ENCODE measurements at regions not wholly inside any gene's neighbourhood (a gene's known extent, or its start where the extent isn't known, plus 50 kb on each side); places are given as distances from the start of the nearest gene placed in this dataset.

DNA sequence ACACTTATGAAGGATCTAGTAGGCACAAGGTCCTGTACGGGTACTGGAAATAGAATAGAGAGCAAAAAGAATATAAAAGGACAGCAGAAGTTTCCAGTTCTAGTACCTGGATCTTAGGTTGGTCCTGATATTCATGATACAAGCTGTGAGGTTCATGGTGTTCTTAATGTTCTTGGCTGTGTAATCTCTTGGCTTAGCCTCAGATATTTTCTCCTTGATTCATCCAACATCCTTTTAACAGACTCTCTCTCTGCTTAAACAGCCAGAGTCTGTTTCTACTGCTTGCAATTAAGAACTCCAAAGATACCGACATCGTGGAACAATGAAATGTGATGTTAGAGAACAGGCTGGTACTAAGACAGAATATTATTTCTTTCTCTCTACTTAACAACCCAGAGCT, 49.9 kb downstream of the CNTN3 start:
- no peak for DNase-seq (ENCODE audit: low read depth)
- H3K4me3 ChIP-seq (ENCODE audit: low read depth, low read length): no peak overlapping the region
- TF ChIP-seq MYC (IDR thresholded peaks at IDR 0.05; ENCODE audit: low read depth, low read length) (no peak), POLR2A (IDR thresholded peaks at IDR 0.05; ENCODE audit: extremely low read depth, insufficient read length) (no peak)
- TF ChIP-seq, protein P1, sequence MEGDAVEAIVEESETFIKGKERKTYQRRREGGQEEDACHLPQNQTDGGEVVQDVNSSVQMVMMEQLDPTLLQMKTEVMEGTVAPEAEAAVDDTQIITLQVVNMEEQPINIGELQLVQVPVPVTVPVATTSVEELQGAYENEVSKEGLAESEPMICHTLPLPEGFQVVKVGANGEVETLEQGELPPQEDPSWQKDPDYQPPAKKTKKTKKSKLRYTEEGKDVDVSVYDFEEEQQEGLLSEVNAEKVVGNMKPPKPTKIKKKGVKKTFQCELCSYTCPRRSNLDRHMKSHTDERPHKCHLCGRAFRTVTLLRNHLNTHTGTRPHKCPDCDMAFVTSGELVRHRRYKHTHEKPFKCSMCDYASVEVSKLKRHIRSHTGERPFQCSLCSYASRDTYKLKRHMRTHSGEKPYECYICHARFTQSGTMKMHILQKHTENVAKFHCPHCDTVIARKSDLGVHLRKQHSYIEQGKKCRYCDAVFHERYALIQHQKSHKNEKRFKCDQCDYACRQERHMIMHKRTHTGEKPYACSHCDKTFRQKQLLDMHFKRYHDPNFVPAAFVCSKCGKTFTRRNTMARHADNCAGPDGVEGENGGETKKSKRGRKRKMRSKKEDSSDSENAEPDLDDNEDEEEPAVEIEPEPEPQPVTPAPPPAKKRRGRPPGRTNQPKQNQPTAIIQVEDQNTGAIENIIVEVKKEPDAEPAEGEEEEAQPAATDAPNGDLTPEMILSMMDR (IDR thresholded peaks at IDR 0.05; ENCODE audit: low read depth, low read length): no peak
- TF ChIP-seq, protein P2, sequence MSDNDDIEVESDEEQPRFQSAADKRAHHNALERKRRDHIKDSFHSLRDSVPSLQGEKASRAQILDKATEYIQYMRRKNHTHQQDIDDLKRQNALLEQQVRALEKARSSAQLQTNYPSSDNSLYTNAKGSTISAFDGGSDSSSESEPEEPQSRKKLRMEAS (IDR thresholded peaks at IDR 0.05; ENCODE audit: low read depth, low read length): no peak

DNA sequence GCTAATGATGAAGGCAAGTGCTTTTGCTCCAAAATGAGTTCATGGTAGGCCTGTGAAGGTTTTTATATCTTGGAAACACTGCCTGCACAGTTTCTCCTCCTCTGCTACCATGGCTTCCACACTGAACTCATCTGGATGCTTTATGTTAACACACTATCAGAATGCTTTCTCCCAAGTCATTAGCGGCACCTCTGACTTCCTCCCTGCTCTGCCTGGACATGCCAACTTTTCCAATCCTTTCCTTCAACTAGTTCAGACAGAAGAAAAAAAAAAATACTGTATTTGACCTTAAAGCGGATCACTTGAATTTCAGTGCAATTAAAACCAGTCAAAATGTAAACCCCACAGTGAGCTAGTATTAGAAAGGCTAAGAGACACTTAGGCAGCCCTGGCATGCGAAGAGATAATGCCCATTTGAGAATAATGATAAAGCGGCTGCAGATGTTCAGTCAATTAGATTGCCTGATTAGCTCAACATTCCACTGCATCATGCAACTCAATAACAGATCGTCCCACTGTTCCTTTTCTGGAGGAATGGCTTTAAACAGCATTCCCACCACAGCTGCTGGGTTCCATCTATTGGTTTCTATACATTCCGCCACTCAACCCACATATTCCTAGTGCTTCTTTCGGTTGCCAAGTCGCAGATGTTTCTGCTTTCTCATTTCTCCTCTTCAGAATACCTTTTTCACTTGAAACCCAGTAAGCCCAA, 51.7 kb downstream of the CNTN3 start:
- TF ChIP-seq MYC (IDR thresholded peaks at IDR 0.05; ENCODE audit: low read depth, low read length): no peak
- TF ChIP-seq POLR2A (IDR thresholded peaks at IDR 0.05; ENCODE audit: extremely low read depth, insufficient read length): no peak
- TF ChIP-seq, protein P2 (IDR thresholded peaks at IDR 0.05; ENCODE audit: low read depth, low read length): no peak
- DNase-seq (ENCODE audit: low read depth): no peak
- H3K4me3 ChIP-seq (ENCODE audit: low read depth, low read length): no peak overlapping the region

DNA sequence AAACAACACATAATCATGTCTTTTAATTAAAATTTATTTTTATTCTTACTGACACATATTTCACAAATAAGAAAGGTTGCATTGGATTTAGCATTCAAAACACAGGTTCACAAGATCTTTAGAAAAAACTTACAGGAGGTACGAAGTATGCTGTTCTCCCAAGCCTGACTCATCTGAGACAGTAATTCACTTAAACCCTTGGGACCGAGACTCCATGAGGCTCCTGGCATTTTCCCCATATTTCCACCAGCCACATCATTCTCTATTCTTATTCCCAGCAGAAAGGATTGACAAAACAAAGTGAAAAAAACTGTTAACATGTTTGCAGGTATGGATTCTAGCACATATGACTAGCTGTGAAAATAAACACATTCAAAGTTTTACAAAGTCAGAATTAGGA, 52.6 kb downstream of the CNTN3 start:
- DNase-seq (ENCODE audit: low read depth): no peak
- no peak overlapping the region for H3K4me3 ChIP-seq (ENCODE audit: low read depth, low read length)
- no peak for TF ChIP-seq POLR2A (IDR thresholded peaks at IDR 0.05; ENCODE audit: extremely low read depth, insufficient read length)
- TF ChIP-seq MYC (IDR thresholded peaks at IDR 0.05; ENCODE audit: low read depth, low read length): no peak
- TF ChIP-seq, protein P1 (IDR thresholded peaks at IDR 0.05; ENCODE audit: low read depth, low read length): no peak
- TF ChIP-seq, protein P2 (IDR thresholded peaks at IDR 0.05; ENCODE audit: low read depth, low read length): no peak

DNA sequence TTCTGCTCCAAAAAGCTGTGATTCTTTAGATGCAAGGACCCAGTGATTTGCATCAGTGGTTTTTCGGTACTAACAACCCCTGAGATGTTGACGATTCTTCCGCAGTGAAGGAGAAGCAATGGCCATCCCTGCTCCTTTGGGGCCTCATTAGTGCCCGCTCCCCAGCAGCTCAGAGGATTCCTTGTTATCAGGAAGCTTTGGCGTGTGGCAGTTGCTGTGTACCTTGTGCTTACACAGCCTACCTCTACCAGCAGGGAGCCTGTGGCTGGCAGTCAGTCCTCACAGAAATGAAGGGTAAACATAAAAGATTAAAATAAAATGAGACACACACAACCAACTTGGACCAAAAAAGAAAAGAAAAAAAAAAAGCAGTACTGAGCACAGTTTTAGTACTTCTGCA, 55.2 kb downstream of the CNTN3 start:
- H3K4me3 ChIP-seq (ENCODE audit: low read depth, low read length): no peak overlapping the region
- DNase-seq (ENCODE audit: low read depth): no peak
- TF ChIP-seq, protein P2 (IDR thresholded peaks at IDR 0.05; ENCODE audit: low read depth, low read length): no peak
- TF ChIP-seq MYC (IDR thresholded peaks at IDR 0.05; ENCODE audit: low read depth, low read length) (no peak), POLR2A (IDR thresholded peaks at IDR 0.05; ENCODE audit: extremely low read depth, insufficient read length) (no peak)
- TF ChIP-seq, protein P1 (IDR thresholded peaks at IDR 0.05; ENCODE audit: low read depth, low read length): no peak

DNA sequence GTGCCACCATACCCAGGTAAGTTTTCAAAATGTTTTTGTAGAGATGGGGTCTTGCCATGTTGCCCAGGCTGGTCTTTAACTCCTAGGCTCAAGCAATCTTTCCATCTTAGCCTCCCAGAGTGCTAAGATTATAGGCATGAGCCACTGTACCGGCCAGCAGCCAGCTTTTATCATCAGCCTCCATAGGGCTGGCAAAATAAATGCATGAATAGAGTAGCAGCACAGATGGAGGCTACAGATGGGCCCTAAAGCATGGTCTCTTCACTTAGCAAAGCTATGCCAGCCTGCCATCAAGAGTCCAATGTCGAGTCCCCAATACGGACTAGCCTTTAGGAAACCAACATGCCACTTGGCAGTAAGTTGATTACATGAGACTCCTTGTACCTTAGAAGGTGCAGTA, 63.8 kb downstream of the CNTN3 start:
- TF ChIP-seq, protein P2 (IDR thresholded peaks at IDR 0.05; ENCODE audit: low read depth, low read length): no peak
- TF ChIP-seq, protein P1 (IDR thresholded peaks at IDR 0.05; ENCODE audit: low read depth, low read length): no peak
- TF ChIP-seq POLR2A (IDR thresholded peaks at IDR 0.05; ENCODE audit: extremely low read depth, insufficient read length) (no peak), MYC (IDR thresholded peaks at IDR 0.05; ENCODE audit: low read depth, low read length) (no peak)
- no peak for DNase-seq (ENCODE audit: low read depth)
- no peak overlapping the region for H3K4me3 ChIP-seq (ENCODE audit: low read depth, low read length)

DNA sequence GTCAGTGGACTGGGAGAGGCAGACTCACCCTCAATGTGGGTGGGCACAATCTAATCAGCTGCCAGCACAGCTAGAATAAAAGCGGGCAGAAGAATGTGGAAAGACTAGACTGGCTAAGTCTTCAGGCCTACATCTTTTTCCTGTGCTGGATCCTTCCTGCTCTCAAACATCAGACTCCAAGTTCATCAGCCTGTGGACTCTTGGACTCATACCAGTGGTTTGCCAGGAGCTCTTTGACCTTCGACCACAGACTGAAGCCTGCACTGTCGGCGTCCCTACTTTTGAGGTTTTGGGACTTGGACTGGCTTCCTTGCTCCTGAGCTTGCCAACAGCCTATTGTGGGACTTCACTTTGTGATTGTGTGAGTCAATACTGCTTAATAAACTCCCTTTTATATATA, 68.0 kb downstream of the CNTN3 start:
- TF ChIP-seq MYC (IDR thresholded peaks at IDR 0.05; ENCODE audit: low read depth, low read length) (no peak), POLR2A (IDR thresholded peaks at IDR 0.05; ENCODE audit: extremely low read depth, insufficient read length) (no peak)
- TF ChIP-seq, protein P1 (IDR thresholded peaks at IDR 0.05; ENCODE audit: low read depth, low read length): no peak
- TF ChIP-seq, protein P2 (IDR thresholded peaks at IDR 0.05; ENCODE audit: low read depth, low read length): no peak
- no peak overlapping the region for H3K4me3 ChIP-seq (ENCODE audit: low read depth, low read length)
- no peak for DNase-seq (ENCODE audit: low read depth)
